DND-41 (cell line): ENCODE measurements at regions not wholly inside any gene's neighbourhood (a gene's known extent, or its start where the extent isn't known, plus 50 kb on each side); places are given as distances from the start of the nearest gene placed in this dataset.

Source experiments
- ATAC-seq: fragments of 200-7000 bp; cut with Tn5 transposase; 3 replicates; pipeline ENCODE4 v1.9.1; 2021; ENCODE audit warnings: low read depth; ENCODE audit not compliant: insufficient read depth
- DNase-seq: peaks from one replicate; pipeline ENCODE4 v3.0.0-alpha.2; 2020
- H2AFZ ChIP-seq: 2 replicates; pipeline ENCODE4 v1.6.0; 2012; ENCODE audit warnings: low read depth, low read length
- H3K27ac ChIP-seq: 2 replicates; pipeline ENCODE4 v1.5.1; 2012; ENCODE audit warnings: low read length, inconsistent platforms
- H3K27me3 ChIP-seq: fragments of 200-600 bp; sonication (generic); 2 replicates; pipeline ENCODE4 v1.6.0; 2012; ENCODE audit warnings: low read length, mild to moderate bottlenecking, inconsistent platforms; ENCODE audit not compliant: insufficient read depth, poor library complexity
- H3K36me3 ChIP-seq: 2 replicates; pipeline ENCODE4 v1.5.1; 2012; ENCODE audit warnings: low read length, inconsistent platforms; ENCODE audit not compliant: insufficient read depth
- H3K4me1 ChIP-seq: 2 replicates; pipeline ENCODE4 v1.5.1; 2012; ENCODE audit warnings: mild to moderate bottlenecking, low read length; ENCODE audit not compliant: insufficient read depth
- H3K4me2 ChIP-seq: 2 replicates; pipeline ENCODE4 v1.6.0; 2012; ENCODE audit warnings: mild to moderate bottlenecking, moderate library complexity, low read length, inconsistent platforms; ENCODE audit not compliant: insufficient read depth
- H3K4me3 ChIP-seq, 2 experiments: fragments of 200-600 bp in 1 of 2; shearing (Covaris generic) in 1 of 2; 2 replicates each; pipeline ENCODE4 v1.5.1; 2012 to 2016; ENCODE audit warnings: inconsistent platforms in 2 of 2, low read length in 2 of 2, mild to moderate bottlenecking in 2 of 2, low read depth in 1 of 2, moderate library complexity in 1 of 2
- H3K79me2 ChIP-seq: 2 replicates; pipeline ENCODE4 v1.6.0; 2012; ENCODE audit warnings: low read length, inconsistent platforms; ENCODE audit not compliant: insufficient read depth
- H3K9ac ChIP-seq: 2 replicates; pipeline ENCODE4 v1.6.0; 2012; ENCODE audit warnings: low read depth, mild to moderate bottlenecking, inconsistent platforms, low read length, moderate library complexity
- H3K9me3 ChIP-seq: 2 replicates; pipeline ENCODE4 v1.5.1; 2012; ENCODE audit warnings: low read length, moderate library complexity, mild to moderate bottlenecking, inconsistent platforms; ENCODE audit not compliant: insufficient read depth, severe bottlenecking
- H4K20me1 ChIP-seq: 2 replicates; pipeline ENCODE4 v1.6.0; 2012; ENCODE audit warnings: low read length; ENCODE audit not compliant: insufficient read depth
- EZH2 ChIP-seq: IDR thresholded peaks from 3 replicates; pipeline ENCODE4 v1.6.1; 2012; ENCODE audit warnings: borderline replicate concordance, low read depth, mild to moderate bottlenecking, moderate library complexity, low read length, inconsistent platforms; ENCODE audit not compliant: severe bottlenecking
- TF ChIP-seq, protein P1 (sequence below): IDR thresholded peaks from 2 replicates; pipeline ENCODE4 v1.5.1; 2012; ENCODE audit warnings: borderline replicate concordance, low read length, moderate library complexity, mild to moderate bottlenecking; ENCODE audit not compliant: poor library complexity, severe bottlenecking; ENCODE audit errors: extremely low read depth

DNA sequence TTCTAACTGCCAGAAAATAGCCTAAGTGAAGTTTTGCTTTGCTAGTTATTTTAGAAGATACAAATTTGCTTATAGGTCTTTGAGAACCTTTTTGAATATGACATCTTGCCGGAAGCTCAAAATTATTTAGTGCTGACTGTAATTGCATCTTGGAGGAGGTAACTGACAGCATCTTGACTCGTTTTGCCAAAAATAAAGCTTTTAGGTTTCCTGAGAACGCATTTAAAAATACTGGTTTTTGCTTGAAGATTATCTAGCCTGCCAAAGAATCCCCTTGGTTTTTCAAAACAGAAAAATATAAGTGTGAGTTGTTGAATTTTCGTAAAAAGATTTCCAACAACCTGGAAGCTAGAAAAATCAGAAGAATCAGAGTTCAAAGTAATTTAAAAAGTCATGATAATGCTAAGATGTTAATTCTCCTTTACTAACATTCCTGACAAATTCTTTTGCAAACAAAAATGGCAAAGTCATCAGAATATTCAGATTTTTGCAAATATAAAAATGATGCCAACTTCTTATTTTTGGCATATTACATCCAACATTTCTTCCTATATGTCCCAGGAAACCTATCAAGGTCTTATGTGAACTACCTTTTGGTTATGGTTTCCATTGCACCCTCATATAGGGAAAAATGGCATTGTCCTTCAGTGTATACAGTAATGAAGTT, 178.0 kb upstream of the SLC8A1 start:
- DNase-seq (no peak), ATAC-seq (no peak)
- no peaks in the 10 kb centered on the region for H3K79me2 ChIP-seq
- H3K27ac ChIP-seq = no peak overlapping the region
- H3K9me3 ChIP-seq = no peaks in the 10 kb centered on the region
- no peak overlapping the region for H3K4me2 ChIP-seq
- no peak overlapping the region for H3K9ac ChIP-seq
- H3K4me3 ChIP-seq = no peak overlapping the region
- H3K4me1 ChIP-seq = no peaks in the 10 kb centered on the region
- TF ChIP-seq, protein P1, sequence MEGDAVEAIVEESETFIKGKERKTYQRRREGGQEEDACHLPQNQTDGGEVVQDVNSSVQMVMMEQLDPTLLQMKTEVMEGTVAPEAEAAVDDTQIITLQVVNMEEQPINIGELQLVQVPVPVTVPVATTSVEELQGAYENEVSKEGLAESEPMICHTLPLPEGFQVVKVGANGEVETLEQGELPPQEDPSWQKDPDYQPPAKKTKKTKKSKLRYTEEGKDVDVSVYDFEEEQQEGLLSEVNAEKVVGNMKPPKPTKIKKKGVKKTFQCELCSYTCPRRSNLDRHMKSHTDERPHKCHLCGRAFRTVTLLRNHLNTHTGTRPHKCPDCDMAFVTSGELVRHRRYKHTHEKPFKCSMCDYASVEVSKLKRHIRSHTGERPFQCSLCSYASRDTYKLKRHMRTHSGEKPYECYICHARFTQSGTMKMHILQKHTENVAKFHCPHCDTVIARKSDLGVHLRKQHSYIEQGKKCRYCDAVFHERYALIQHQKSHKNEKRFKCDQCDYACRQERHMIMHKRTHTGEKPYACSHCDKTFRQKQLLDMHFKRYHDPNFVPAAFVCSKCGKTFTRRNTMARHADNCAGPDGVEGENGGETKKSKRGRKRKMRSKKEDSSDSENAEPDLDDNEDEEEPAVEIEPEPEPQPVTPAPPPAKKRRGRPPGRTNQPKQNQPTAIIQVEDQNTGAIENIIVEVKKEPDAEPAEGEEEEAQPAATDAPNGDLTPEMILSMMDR = no peak
- no peak for TF ChIP-seq EZH2
- no peaks in the 10 kb centered on the region for H3K36me3 ChIP-seq
- no peaks in the 10 kb centered on the region for H3K27me3 ChIP-seq
- no peak overlapping the region for H2AFZ ChIP-seq
- H4K20me1 ChIP-seq = no peaks in the 10 kb centered on the region

- no peaks in the 10 kb centered on the region for H4K20me1 ChIP-seq
- no peak overlapping the region for H2AFZ ChIP-seq
- H3K79me2 ChIP-seq = no peaks in the 10 kb centered on the region
- H3K4me3 ChIP-seq = no peak overlapping the region
- TF ChIP-seq, protein P1 = no peak
- no peak for TF ChIP-seq EZH2
- H3K27ac ChIP-seq = no peak overlapping the region
- no peak overlapping the region for H3K9ac ChIP-seq
- no peaks in the 10 kb centered on the region for H3K36me3 ChIP-seq
- no peak for DNase-seq
- H3K4me1 ChIP-seq = no peaks in the 10 kb centered on the region
- H3K4me2 ChIP-seq = no peak overlapping the region
- H3K9me3 ChIP-seq = no peaks in the 10 kb centered on the region
- ATAC-seq = no peak
- H3K27me3 ChIP-seq = no peaks in the 10 kb centered on the region
Measured at GRCh38 chr2:40639320-40639719, 187.4 kb upstream of the SLC8A1 start.

GRCh38 chr2:40642237-40642636, 190.3 kb upstream of the SLC8A1 start:
- no peak for TF ChIP-seq EZH2
- TF ChIP-seq, protein P1 = no peak
- Histone ChIP-seq H3K4me3 (no peak overlapping the region), H4K20me1 (no peaks in the 10 kb centered on the region), H2AFZ (no peak overlapping the region), H3K36me3 (no peaks in the 10 kb centered on the region), H3K9ac (no peak overlapping the region), H3K9me3 (no peaks in the 10 kb centered on the region), H3K79me2 (no peaks in the 10 kb centered on the region), H3K4me2 (no peak overlapping the region), H3K4me1 (no peaks in the 10 kb centered on the region), H3K27me3 (no peaks in the 10 kb centered on the region), H3K27ac (no peak overlapping the region)
- no peak for ATAC-seq
- no peak for DNase-seq
